HG03025 (cell line): ENCODE measurements at regions not wholly inside any gene's neighbourhood (a gene's known extent, or its start where the extent isn't known, plus 50 kb on each side); places are given as distances from the start of the nearest gene placed in this dataset.

ENCODE experiments used
- ATAC-seq: cut with Tn5 transposase; IDR thresholded peaks from one replicate; pipeline ENCODE4 v1.9.1; 2021; ENCODE audit warnings: mild to moderate bottlenecking, moderate library complexity; ENCODE audit not compliant: unreplicated experiment, low FRiP score

DNA sequence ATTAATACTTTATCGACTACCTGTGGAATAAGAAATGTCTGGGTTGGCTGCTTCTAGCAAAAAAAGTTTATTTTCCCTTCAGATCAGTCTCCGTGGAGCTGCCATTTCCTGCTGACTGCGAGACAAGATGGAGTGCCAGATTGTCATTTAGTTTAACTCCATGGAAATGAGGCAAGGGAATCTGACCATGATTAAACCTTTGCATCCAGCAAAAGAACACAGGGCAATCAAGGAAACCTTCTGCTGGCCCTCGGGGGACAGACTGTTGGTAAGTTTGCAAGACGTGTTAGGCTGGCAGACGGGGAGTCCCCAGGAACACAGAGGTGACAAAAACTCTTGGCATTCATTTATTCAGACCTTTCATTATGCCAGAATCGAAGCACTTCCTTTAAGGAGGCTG is 52.2 kb upstream of the SPACA1 start:
- no peak for ATAC-seq

- no peak for ATAC-seq
Measured at GRCh38 chr6:87993356-87993755, 54.3 kb upstream of the SPACA1 start.

DNA sequence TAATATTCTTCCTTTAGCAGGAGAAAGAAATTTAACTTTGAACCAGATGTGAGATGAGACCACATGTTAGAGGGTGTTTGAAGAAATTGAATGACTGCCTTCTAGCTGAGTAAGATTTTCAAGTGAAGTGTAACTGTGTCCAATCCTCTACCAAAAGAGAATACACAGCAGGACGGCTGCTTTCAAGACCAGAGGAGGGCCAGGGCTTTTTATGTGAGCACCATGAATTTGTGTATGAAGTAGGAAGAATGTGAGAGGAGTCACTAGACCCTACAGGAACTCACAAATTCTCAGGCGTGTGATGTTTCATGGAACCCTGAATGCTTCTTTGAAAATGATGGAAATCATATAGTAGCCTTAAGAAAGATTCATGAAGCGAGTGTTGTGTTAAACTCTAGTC is 56.8 kb upstream of the SPACA1 start:
- no peak for ATAC-seq

GRCh38 chr6:87982134-87982533 is 65.5 kb upstream of the SPACA1 start:
- ATAC-seq = no peak

GRCh38 chr6:87979737-87980136 is 67.9 kb upstream of the SPACA1 start:
- ATAC-seq = no peak

DNA sequence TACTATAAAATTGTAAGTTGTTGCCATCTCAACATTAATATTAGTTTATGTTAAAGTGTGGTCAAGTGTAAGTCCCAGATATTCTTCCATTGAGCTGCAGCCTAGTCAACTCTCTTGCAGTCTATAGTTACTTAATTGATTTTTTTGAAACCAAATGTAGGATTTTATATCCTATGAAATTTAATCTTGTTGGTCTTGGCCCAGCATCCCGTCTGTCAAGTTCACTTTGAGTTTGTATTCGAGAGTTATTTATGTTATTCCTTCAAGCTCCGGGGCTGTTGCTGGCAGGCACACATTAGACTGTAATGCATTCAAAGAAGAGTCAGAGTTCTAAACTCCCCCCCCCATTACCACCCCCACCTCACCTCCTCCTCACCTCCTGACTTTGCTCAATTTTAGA is 71.0 kb upstream of the SPACA1 start:
- ATAC-seq = no peak

- no peak for ATAC-seq
Measured at GRCh38 chr6:87975561-87975960, 72.1 kb upstream of the SPACA1 start.

DNA sequence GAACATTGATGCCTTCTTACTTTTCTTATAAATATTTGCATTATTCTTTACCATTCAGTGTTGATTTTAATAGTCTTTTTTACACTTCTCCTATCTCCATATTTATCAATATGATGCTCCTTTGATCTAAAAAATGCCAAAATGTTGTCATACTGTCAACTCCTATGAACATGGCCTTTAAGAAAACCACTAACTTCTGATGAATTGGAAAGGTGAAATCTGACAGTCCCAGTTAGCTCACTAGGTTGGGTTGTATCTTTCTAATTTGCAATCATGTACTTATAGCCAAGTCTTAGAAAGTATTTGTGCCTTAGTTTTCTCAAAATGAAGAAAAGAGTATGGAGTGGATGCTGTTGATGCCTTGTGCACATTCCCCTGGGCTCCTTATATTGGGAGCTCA is 75.4 kb upstream of the SPACA1 start:
- no peak for ATAC-seq

- no peak for ATAC-seq
Measured at GRCh38 chr6:87971605-87972262, 75.9 kb upstream of the SPACA1 start.

GRCh38 chr6:87968435-87969278 is 79.0 kb upstream of the SPACA1 start:
- no peak for ATAC-seq

- no peak for ATAC-seq
Measured at GRCh38 chr6:87965806-87966205, 81.8 kb upstream of the SPACA1 start.

- ATAC-seq = no peak
Measured at GRCh38 chr6:87959083-87959482, 88.6 kb upstream of the SPACA1 start.

DNA sequence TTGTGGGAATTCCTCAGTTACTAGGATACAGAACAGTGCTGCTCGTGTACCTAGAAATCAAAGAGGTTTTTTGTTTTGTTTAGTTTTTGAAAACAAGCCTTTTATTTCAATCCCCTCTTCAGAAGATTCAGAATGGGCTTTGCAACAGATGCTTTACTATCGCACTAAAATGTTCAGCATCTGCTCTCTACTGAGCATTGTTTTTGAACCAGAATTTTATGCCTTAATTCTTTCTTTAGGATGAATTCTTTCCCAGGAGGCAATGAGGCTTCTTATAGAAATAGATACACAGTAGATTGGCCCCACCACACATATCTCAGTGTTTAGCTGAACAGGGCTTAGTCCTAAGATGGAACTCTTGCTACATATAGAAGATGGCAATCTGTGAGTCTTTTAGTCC is 95.9 kb upstream of the SPACA1 start:
- ATAC-seq = no peak

DNA sequence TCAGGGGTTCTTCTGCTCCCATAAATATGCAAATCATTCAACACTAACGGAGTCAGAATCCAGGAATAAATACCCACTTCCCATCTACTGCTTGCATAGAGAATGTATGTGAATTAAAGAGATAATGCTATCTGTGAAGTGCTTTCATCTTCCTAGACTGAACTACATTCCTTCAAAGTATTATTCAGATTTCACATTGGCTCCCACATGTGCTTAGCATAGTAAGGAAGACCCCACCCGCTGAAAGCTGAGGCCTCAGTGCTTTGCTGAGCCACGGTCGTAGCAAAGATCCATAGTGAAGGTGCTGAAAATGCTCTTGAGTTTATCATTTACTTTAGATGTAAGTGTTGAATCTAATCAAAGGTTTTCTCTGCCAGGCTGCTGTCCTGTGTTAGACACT is 97.0 kb upstream of the SPACA1 start:
- no peak for ATAC-seq

DNA sequence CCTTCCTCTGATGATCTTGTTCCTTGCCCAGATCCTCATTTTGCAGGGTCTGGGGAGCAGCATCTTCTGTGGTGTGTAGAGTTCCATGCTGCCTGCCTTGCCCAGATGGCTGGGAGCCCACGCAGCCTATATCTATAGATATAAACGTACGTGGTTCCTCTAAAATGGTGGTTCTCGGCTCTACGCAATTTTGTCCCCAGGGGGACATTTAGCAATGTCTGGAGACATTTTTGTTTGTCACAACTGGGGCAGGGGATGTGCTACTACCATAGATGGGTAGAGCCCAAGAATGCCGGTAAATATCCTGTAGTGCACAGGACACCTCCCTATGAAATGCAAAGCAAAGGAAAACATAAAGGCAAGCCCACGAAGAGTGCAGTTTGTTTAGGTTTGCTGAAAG is 98.4 kb upstream of the SPACA1 start:
- ATAC-seq = no peak

GRCh38 chr6:87946669-87947068 is 101.0 kb upstream of the SPACA1 start:
- ATAC-seq = no peak

DNA sequence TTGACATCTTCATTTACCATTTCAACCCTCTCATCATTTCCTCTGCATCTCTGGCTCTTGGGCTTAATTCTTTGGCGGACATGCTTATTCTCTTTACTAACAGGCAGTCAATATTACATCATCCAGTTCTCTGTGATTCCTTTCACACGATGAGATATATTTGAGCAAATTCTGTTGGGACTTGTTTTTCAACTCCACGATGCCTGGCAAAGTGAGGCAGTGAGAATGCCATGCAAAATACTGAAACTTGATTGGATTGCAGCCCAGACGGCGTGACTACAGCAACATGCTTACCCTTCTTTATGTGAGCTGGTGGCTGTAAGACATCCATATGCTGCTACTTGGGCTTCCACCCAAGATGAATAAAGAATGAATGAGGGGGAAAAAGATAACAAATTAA is 101.7 kb upstream of the SPACA1 start:
- no peak for ATAC-seq

GRCh38 chr6:87945181-87945580 is 102.5 kb upstream of the SPACA1 start:
- ATAC-seq = no peak

DNA sequence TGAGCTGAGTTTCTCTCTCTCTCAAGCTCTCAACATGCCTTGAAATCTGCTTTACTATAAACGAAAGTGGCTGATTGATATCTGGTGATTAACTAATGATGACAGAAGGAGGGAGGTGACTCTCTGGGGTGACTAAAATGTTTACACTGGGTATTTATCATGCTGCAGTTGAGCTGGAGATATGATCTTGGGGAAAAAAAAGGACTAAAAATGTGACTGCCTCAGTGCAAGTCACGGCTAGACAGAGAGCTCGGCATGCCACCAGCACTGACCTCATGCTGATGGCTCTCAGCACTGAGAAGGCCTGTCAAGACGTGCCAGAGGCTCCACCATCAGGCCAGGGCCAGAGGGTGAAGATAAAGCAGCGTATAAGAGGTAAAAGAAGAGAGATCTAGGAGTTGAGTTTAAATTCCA is 103.1 kb upstream of the SPACA1 start:
- ATAC-seq = no peak

GRCh38 chr6:87943191-87943590 is 104.5 kb upstream of the SPACA1 start:
- no peak for ATAC-seq

- no peak for ATAC-seq
Measured at GRCh38 chr6:87941556-87942358, 105.9 kb upstream of the SPACA1 start.
